NCI-H2196 treated with DMSO at 0.1 percent for 48 hours (cell line): ENCODE measurements at regions not wholly inside any gene's neighbourhood (a gene's known extent, or its start where the extent isn't known, plus 50 kb on each side); places are given as distances from the start of the nearest gene placed in this dataset.

Experiments used
- DNase-seq: peaks from one replicate; lab custom pipeline; 2025; ENCODE audit not compliant: unreplicated experiment; lab: John Stamatoyannopoulos, UW

GRCh38 chr2:9085353-9085752, 81.9 kb upstream of the MBOAT2 start:
- DNase-seq, result no peak

- no peak for DNase-seq
Measured at GRCh38 chr2:9083287-9083686, 79.8 kb upstream of the MBOAT2 start.

GRCh38 chr2:9082158-9082557, 78.7 kb upstream of the MBOAT2 start:
- DNase-seq, result no peak

GRCh38 chr2:9081750-9082149, 78.3 kb upstream of the MBOAT2 start:
- no peak for DNase-seq

GRCh38 chr2:9078405-9078804, 74.9 kb upstream of the MBOAT2 start:
- no peak for DNase-seq

DNA sequence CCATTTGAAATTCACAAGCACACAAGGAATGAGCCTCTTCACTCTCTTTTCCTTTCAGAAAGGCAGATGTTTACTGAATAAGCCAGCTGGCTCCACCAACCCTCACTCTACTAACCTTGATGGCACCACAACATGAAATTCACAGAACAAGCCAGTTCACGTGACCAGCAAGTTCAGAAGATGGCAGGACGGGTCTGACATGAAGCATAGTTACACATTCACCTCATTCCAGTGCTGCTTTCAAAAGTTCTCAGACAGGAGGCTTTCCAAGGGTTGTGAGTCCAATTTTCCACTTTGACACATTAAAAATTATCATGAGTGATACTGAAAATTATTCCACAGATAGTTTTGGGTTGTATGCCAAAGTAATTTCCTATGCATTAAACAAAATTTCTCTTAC, 74.2 kb upstream of the MBOAT2 start:
- no peak for DNase-seq

GRCh38 chr2:9076755-9077154, 73.3 kb upstream of the MBOAT2 start:
- no peak for DNase-seq

- no peak for DNase-seq
Measured at GRCh38 chr2:9076210-9076609, 72.7 kb upstream of the MBOAT2 start.

GRCh38 chr2:9074930-9075329, 71.4 kb upstream of the MBOAT2 start:
- peak; percentile 12 for DNase-seq

DNA sequence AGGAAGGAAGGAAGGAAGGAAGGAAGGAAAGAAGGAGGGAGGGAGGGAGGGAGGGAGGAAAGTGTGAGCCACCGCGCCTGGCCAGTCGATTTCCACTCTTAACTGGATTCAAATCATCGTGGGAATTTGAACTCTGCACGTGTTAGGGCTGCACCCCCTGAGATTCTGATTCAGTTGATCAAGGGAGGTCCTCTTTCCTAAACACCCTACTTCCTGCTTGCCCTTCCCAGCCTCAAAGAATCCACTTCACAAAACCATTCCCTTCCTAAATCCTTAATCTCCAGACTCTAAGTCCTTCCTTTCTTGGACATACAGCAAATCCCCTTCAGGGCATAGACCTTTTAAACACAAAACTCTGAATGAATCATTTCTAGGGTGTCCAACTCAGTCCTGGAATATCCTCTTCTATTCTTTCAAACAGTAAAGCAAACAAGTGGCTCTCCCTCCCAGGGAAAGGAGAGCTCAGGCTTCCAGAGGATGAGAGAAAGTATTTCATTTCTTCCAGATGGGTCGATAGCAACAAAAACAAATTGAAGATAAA, 68.2 kb upstream of the MBOAT2 start:
- DNase-seq, result no peak

- DNase-seq, result no peak
Measured at GRCh38 chr2:9071032-9071431, 67.5 kb upstream of the MBOAT2 start.

GRCh38 chr2:9069543-9069942, 66.1 kb upstream of the MBOAT2 start:
- no peak for DNase-seq

DNA sequence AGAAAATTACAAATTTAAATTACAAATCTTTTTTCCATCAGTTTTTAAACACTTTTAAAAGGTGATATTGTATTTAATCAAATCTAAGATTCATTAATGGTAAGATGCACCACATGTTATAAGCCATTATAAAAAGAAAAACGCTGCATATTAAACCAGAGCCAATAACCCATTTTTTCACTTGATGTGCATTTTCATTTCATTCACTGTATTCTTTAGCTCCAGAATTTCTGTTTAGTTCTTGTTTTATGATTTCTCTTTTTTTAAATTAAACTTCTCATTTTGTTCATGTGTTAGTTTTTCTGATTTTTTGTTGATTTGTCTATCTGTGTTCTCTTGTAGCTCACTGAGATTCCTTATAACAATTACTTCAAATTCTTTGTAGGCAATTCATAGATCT, 62.4 kb upstream of the MBOAT2 start:
- DNase-seq, result no peak

GRCh38 chr2:9063023-9063606, 59.6 kb upstream of the MBOAT2 start:
- no peak for DNase-seq

- no peak for DNase-seq
Measured at GRCh38 chr2:9060819-9061218, 57.3 kb upstream of the MBOAT2 start.

DNA sequence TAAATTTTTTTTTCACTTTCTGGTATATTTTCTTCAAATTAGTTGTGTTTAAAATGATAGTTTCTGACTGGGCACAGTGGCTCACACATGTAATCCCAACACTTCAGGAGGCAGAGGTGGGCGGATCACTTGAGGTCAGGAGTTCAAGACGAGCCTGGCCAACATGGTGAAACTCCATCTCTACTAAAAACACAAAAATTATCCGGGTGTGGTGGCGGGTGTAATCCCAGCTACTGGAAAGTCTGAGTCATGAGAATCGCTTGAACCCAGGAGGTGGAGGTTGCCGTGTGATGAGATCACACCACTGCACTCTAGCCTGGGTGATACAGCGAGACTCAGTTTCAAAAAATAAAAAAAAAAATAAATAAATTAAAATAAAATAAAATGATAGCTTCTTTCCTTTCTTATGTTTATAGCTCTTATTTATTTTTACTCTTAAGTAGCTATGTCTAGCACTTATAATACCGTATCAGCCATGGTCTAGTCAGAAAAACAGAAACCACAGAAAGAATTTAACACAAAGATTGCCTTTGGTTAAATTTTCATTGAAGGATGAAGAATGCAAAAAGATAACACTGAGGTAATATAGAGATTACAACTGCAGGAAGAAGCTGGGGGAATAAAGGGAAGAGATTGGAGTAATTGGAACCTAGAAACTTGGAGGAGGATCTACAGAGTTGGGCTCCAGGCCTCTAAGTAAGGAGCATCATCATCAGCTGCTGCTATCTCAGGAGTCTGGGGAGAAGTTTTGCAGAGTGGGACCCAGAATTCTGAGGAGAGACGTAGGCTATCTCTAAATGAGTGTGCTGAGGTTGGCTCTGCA, 54.7 kb upstream of the MBOAT2 start:
- no peak for DNase-seq

- DNase-seq, result no peak
Measured at GRCh38 chr2:9055471-9055870, 52.0 kb upstream of the MBOAT2 start.

- DNase-seq, result no peak
Measured at GRCh38 chr2:9053534-9053931, 50.0 kb upstream of the MBOAT2 start.
